ENCODE measurements at regions not wholly inside any gene's neighbourhood (a gene's known extent, or its start where the extent isn't known, plus 50 kb on each side); places are given as distances from the start of the nearest gene placed in this dataset.

DNA sequence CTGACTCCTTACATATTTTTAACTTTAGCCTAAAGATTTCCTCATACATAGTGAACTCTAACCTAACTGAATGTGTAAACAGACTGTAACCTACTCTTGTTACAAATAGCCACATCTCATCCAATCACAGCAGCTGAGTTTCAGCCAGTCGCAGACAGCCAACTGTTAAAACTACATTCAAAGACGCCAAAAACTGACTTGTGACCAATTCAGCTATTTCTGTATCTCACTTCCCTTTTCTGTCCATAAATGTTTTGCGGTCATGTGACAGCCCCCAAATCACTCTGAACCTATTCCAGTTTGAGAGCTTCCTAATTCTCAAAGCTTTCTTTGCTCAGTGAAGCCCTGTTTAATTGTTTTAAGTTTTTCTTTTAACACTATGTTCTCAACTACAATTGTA, 2731.9 kb downstream of the ARAP2 start:
- Histone ChIP-seq H3K27ac (ENCODE audit: low read depth in 1 of 2, low read length in 2 of 2) (no peak overlapping the region), H3K4me1 (ENCODE audit: insufficient read depth, low read length) (no peaks in the 10 kb centered on the region), H3K36me3 (ENCODE audit: insufficient read depth, low read length) (no peaks in the 10 kb centered on the region), H3K4me3 (ENCODE audit: low read length) (no peak overlapping the region), H3K27me3 (ENCODE audit: control insufficient read depth in 1 of 2, insufficient read depth in 2 of 2, low read length in 2 of 2) (no peaks in the 10 kb centered on the region), H3K9me3 (ENCODE audit: control insufficient read depth in 1 of 2, insufficient read depth in 1 of 2, low read length in 2 of 2) (peaks cover 0 to 8% of the 10 kb centered on the region in 2 experiments)
- DNase-seq (no peak), ATAC-seq (ENCODE audit: poor library complexity) (no peak)
- H3K36me3 Mint-ChIP-seq (ENCODE audit: low read depth): no peaks in the 10 kb centered on the region
- H3K27me3 Mint-ChIP-seq: no peaks in the 10 kb centered on the region
- H3K4me3 Mint-ChIP-seq: no peak overlapping the region
- no peak for TF ChIP-seq CTCF (IDR thresholded peaks at IDR 0.05)
- intact Hi-C loops (cut with DNase I, micrococcal nuclease): no loop called here
- ChIA-PET CTCF (no interaction called here), POLR2A (no interaction called here)
- no peaks in the 10 kb centered on the region for H3K4me1 Mint-ChIP-seq (ENCODE audit: low read depth)
- no peak overlapping the region for H3K27ac Mint-ChIP-seq
- peaks cover 23% of the 10 kb centered on the region for H3K9me3 Mint-ChIP-seq

- no peaks in the 10 kb centered on the region for H3K4me1 ChIP-seq (ENCODE audit: insufficient read depth, low read length)
- H3K36me3 ChIP-seq (ENCODE audit: insufficient read depth, low read length): no peaks in the 10 kb centered on the region
- H3K27me3 ChIP-seq (ENCODE audit: control insufficient read depth in 1 of 2, insufficient read depth in 2 of 2, low read length in 2 of 2): no peaks in the 10 kb centered on the region
- DNase-seq (no peak), ATAC-seq (ENCODE audit: poor library complexity) (no peak)
- no peak for TF ChIP-seq CTCF (IDR thresholded peaks at IDR 0.05)
- Mint-ChIP-seq H3K36me3 (ENCODE audit: low read depth) (no peaks in the 10 kb centered on the region), H3K27ac (no peak overlapping the region), H3K9me3 (peaks cover 26% of the 10 kb centered on the region), H3K4me3 (no peak overlapping the region), H3K27me3 (no peaks in the 10 kb centered on the region), H3K4me1 (ENCODE audit: low read depth) (no peaks in the 10 kb centered on the region)
- H3K4me3 ChIP-seq (ENCODE audit: low read length): no peak overlapping the region
- POLR2A ChIA-PET: no interaction called here
- no peak overlapping the region for H3K27ac ChIP-seq (ENCODE audit: low read depth in 1 of 2, low read length in 2 of 2)
- CTCF ChIA-PET: no interaction called here
- no peaks in the 10 kb centered on the region for H3K9me3 ChIP-seq (ENCODE audit: control insufficient read depth in 1 of 2, insufficient read depth in 1 of 2, low read length in 2 of 2)
- intact Hi-C loops (cut with DNase I, micrococcal nuclease): no loop called here
These were observed 2725.5 kb downstream of the ARAP2 start for GRCh38 chr4:33518856-33519255.

DNA sequence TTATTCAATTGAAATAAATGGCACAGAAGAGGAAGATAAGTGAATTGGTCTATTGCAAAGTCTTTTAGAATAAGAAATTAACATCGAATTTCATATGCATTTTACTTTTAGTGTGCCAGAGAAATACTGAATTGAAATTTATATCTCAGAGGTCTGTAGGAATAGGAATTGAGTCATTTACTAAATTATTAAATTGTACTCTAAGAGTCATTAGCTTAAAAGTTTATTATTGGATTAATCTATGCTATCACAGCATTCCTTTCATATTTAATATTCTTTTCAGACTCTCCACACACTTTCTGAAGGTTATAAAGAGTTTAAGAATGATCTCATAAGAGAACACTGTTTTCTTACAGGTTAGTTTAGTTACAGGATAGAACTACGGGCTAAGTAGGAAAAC, 2711.5 kb downstream of the ARAP2 start:
- no peaks in the 10 kb centered on the region for H3K4me1 Mint-ChIP-seq (ENCODE audit: low read depth)
- no peaks in the 10 kb centered on the region for H3K36me3 ChIP-seq (ENCODE audit: insufficient read depth, low read length)
- peaks cover 10% of the 10 kb centered on the region for H3K9me3 Mint-ChIP-seq
- CTCF ChIA-PET: no interaction called here
- H3K4me3 ChIP-seq (ENCODE audit: low read length): no peak overlapping the region
- POLR2A ChIA-PET: no interaction called here
- no peak overlapping the region for H3K27ac ChIP-seq (ENCODE audit: low read depth in 1 of 2, low read length in 2 of 2)
- H3K27me3 Mint-ChIP-seq: no peaks in the 10 kb centered on the region
- H3K27ac Mint-ChIP-seq: no peak overlapping the region
- H3K27me3 ChIP-seq (ENCODE audit: control insufficient read depth in 1 of 2, insufficient read depth in 2 of 2, low read length in 2 of 2): no peaks in the 10 kb centered on the region
- no peaks in the 10 kb centered on the region for H3K4me1 ChIP-seq (ENCODE audit: insufficient read depth, low read length)
- ATAC-seq (ENCODE audit: poor library complexity) (no peak), DNase-seq (no peak)
- H3K9me3 ChIP-seq (ENCODE audit: control insufficient read depth in 1 of 2, insufficient read depth in 1 of 2, low read length in 2 of 2): peaks cover 0 to 4% of the 10 kb centered on the region in 2 experiments
- H3K4me3 Mint-ChIP-seq: no peak overlapping the region
- intact Hi-C loops (cut with DNase I, micrococcal nuclease): no loop called here
- H3K36me3 Mint-ChIP-seq (ENCODE audit: low read depth): no peaks in the 10 kb centered on the region
- no peak for TF ChIP-seq CTCF (IDR thresholded peaks at IDR 0.05)
